Ascending aorta (tissue), 2 donors: ENCODE measurements at regions not wholly inside any gene's neighbourhood (a gene's known extent, or its start where the extent isn't known, plus 50 kb on each side); places are given as distances from the start of the nearest gene placed in this dataset.

Experiments used
- DNase-seq, 2 donors: peaks; one replicate each; pipeline ENCODE4 v3.0.0-alpha.2; 2019; ENCODE audit warnings: low spot score in 2 of 2
- H3K27ac ChIP-seq, 2 donors: fragments of 200-600 bp; sonication (generic); one replicate each; pipeline ENCODE4 v1.5.1; 2016 to 2017; ENCODE audit warnings: mild to moderate bottlenecking in 1 of 2
- H3K27me3 ChIP-seq: fragments of 200-600 bp; sonication (generic); one replicate; pipeline ENCODE4 v1.5.1; 2017
- H3K36me3 ChIP-seq, 2 donors: fragments of 200-600 bp; sonication (generic); one replicate each; pipeline ENCODE4 v1.5.1; 2016
- H3K4me1 ChIP-seq, 2 donors: fragments of 200-600 bp; sonication (generic); one replicate each; pipeline ENCODE4 v1.5.1; 2016 to 2017; ENCODE audit warnings: mild to moderate bottlenecking in 1 of 2
- H3K4me3 ChIP-seq, 2 donors: fragments of 200-600 bp; sonication (generic); one replicate each; pipeline ENCODE4 v1.5.1; 2016 to 2017; ENCODE audit warnings: mild to moderate bottlenecking in 1 of 2
- H3K9me3 ChIP-seq, 2 donors: fragments of 200-600 bp; sonication (generic); one replicate each; pipeline ENCODE4 v1.5.1; 2016
- intact Hi-C: fragments of 100-400 bp; cut with DNase I; formaldehyde crosslinking; loops from one replicate; pipeline ENCODE4 v1.15.1; 2023
- TF ChIP-seq, protein P1 (sequence below), 3 experiments: fragments of 200-600 bp in 2 of 3; fragments of 450-650 bp in 1 of 3; sonication (generic) in 2 of 3; IDR thresholded peaks; one replicate each; pipeline ENCODE4 v1.5.1; 2016 to 2019; ENCODE audit warnings: antibody characterized with exemption in 3 of 3, mild to moderate bottlenecking in 1 of 3, moderate library complexity in 1 of 3

DNA sequence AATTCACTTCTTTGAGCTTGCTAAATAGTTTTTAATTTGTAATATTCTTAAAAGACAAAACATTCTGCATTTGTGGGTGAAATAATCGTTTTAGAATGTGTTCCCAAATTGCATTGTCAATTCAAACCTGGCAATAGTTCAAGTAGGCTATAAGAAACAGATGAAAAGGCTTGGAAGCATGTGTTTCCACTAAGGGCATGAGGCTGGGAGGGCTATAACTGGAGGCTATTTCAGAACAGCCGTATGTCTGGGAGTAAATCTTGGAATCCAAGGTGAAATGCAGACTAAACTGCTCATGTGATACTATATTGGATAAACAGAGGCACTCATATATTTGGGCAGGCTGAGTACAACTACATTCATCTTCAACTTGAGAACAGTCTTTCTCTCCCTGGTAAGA lies 117.4 kb upstream of the GRPR start:
- H3K9me3 ChIP-seq, result no peaks in the 10 kb centered on the region
- TF ChIP-seq, protein P1, sequence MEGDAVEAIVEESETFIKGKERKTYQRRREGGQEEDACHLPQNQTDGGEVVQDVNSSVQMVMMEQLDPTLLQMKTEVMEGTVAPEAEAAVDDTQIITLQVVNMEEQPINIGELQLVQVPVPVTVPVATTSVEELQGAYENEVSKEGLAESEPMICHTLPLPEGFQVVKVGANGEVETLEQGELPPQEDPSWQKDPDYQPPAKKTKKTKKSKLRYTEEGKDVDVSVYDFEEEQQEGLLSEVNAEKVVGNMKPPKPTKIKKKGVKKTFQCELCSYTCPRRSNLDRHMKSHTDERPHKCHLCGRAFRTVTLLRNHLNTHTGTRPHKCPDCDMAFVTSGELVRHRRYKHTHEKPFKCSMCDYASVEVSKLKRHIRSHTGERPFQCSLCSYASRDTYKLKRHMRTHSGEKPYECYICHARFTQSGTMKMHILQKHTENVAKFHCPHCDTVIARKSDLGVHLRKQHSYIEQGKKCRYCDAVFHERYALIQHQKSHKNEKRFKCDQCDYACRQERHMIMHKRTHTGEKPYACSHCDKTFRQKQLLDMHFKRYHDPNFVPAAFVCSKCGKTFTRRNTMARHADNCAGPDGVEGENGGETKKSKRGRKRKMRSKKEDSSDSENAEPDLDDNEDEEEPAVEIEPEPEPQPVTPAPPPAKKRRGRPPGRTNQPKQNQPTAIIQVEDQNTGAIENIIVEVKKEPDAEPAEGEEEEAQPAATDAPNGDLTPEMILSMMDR (IDR thresholded peaks at IDR 0.05), result no peak
- intact Hi-C loops, result no loop called here
- no peak for DNase-seq
- H3K4me3 ChIP-seq, result no peak overlapping the region
- H3K36me3 ChIP-seq, result no peaks in the 10 kb centered on the region
- no peaks in the 10 kb centered on the region for H3K4me1 ChIP-seq
- no peaks in the 10 kb centered on the region for H3K27me3 ChIP-seq
- H3K27ac ChIP-seq, result no peak overlapping the region

DNA sequence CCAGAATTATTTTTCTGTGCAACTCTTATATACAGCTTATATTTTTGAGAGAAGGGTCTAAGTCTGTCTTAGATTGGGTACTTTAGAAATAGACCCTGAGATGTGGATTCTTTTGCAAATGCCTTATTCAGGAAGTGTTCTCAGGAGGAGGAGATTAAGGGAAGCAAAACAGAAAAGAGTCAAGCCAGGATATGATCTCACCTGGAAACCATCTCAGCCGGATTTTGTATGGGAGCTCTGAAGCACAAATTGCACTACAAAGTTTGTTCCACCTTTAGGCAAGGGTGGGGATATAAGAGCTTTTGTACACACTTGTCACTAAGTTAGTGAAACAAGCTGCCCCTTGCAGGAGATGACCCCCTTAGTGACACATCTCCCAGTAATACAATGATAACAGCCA lies 121.2 kb upstream of the GRPR start:
- no peak for DNase-seq
- Histone ChIP-seq H3K4me1 (no peaks in the 10 kb centered on the region), H3K36me3 (no peaks in the 10 kb centered on the region), H3K9me3 (no peaks in the 10 kb centered on the region), H3K27ac (no peak overlapping the region), H3K4me3 (no peak overlapping the region), H3K27me3 (no peaks in the 10 kb centered on the region)
- TF ChIP-seq, protein P1 (IDR thresholded peaks at IDR 0.05), result no peak
- intact Hi-C loops, result no loop called here

DNA sequence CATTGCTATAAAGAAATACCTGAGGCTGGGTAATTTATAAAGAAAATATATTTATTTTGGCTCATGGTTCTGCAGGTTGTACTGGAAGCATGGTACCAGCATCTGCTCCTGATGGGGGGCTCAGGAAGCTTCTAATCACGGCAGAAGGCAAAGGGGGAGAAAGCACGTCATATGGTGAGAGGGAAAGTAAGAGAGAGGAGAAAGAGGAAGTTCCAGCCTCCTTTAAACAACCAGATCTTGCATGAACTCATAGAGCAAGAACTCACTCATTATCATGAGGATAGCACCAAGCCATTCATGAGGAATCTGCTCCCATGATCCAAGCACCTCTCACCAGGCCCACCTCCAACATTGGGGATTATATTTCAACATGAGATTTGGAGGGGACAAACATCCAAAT lies 125.0 kb upstream of the GRPR start:
- Histone ChIP-seq H3K27me3 (no peaks in the 10 kb centered on the region), H3K4me3 (no peak overlapping the region), H3K27ac (no peak overlapping the region), H3K36me3 (no peaks in the 10 kb centered on the region), H3K4me1 (no peaks in the 10 kb centered on the region), H3K9me3 (no peaks in the 10 kb centered on the region)
- no peak for DNase-seq
- TF ChIP-seq, protein P1 (IDR thresholded peaks at IDR 0.05), result no peak
- intact Hi-C loops, result no loop called here

DNA sequence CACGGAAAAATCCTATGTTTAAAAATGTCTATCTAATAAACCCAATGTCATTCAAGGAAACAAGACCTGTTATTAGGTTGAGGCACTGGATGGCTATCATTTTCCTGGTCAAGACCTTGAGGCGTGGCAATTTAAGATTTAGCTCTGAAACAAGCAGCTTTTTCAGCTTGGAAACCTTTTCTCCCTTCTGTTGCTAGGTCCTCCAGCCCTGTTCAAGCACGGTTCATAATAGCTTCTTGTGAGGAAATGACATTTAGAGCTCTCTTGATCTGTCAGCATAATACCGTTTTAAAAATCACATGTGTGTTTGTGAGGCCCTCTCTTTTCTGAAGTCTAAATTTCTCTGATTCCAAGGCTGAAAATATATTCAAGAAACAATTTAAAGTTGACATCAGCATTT lies 133.6 kb upstream of the GRPR start:
- peak overlapping the region in 1 of 2 donors; percentile 51 for H3K27ac ChIP-seq

DNA sequence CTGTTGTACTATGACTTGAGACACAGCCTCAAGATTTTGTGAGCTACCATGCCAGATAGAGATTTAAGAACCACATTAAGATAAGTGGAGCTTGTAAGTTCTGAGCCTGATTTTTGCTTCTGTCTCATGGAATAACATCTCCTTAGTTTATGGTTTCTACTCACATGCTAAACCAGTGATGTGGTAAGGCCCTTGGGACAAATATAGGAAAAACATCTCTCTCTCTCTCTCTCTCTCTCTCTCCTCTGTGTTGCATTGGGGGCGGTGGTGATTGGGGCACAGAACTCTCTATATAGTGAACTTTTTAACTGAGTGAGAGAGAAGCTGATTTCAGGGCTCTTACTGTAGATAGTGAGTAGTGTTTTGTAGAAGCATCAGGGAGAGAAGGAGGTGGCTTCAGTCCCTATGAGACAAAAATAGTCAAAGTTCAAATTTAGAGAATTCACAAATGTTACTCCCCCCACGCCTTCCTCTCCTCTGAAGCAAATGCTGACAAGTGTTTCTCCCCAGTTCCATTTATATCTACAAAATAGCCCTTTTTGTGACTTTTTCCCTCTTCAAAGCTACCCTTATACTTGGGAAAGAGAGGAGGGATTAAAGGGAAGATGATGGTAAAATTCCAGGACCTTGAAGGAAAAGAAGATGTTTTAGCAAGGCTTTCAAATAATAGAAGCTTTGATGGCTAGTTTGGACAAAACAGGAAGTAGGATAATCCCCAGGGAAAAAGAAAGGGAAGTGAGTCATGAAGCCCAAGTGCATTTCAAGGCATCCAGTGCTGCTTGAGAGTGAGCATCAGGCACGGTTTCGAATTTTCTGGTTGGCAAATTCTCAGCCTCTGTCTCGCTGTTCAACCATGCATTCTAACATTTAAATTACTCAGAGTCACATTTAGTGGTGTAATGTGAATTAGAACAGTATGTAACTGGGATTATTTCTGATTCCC lies 134.3 kb upstream of the AP1S2 start:
- H3K4me1 ChIP-seq, result no peaks in the 10 kb centered on the region
- TF ChIP-seq, protein P1 (IDR thresholded peaks at IDR 0.05), result no peak
- no peaks in the 10 kb centered on the region for H3K36me3 ChIP-seq
- DNase-seq, result no peak
- peak overlapping the region; percentile 19 to 51 for H3K27ac ChIP-seq
- H3K4me3 ChIP-seq, result no peak overlapping the region
- intact Hi-C loops, result no loop called here
- no peaks in the 10 kb centered on the region for H3K9me3 ChIP-seq
- no peaks in the 10 kb centered on the region for H3K27me3 ChIP-seq

More for the DNA sequence above, 133.6 kb upstream of the GRPR start:
- DNase-seq, result no peak
- Histone ChIP-seq H3K27me3 (no peaks in the 10 kb centered on the region), H3K4me1 (no peaks in the 10 kb centered on the region), H3K36me3 (no peaks in the 10 kb centered on the region), H3K9me3 (no peaks in the 10 kb centered on the region), H3K4me3 (no peak overlapping the region)
- TF ChIP-seq, protein P1 (IDR thresholded peaks at IDR 0.05), result no peak
- intact Hi-C loops, result no loop called here
